Peyer's patch (tissue), 4 donors: ENCODE measurements at regions not wholly inside any gene's neighbourhood (a gene's known extent, or its start where the extent isn't known, plus 50 kb on each side); places are given as distances from the start of the nearest gene placed in this dataset.

Experiments
- DNase-seq, 3 donors: peaks; one replicate each; pipeline ENCODE4 v3.0.0-alpha.2; 2017 to 2019
- H3K27ac ChIP-seq, 4 donors: fragments of 200-600 bp; sonication (generic); one replicate each; pipeline ENCODE4 v1.5.1; 2016 to 2019
- H3K27me3 ChIP-seq, 2 donors: fragments of 200-600 bp; sonication (generic); one replicate each; pipeline ENCODE4 v1.5.1; 2019
- H3K36me3 ChIP-seq, 3 donors: fragments of 200-600 bp; sonication (generic); one replicate each; pipeline ENCODE4 v1.5.1; 2016 to 2019
- H3K4me1 ChIP-seq, 4 donors: fragments of 200-600 bp; sonication (generic); one replicate each; pipeline ENCODE4 v1.5.1; 2016 to 2019
- H3K4me3 ChIP-seq, 4 donors: fragments of 200-600 bp; sonication (generic); 1 replicate in 3 of 4; 2 replicates in 1 of 4; pipeline ENCODE4 v1.5.1; 2016 to 2019; ENCODE audit warnings: mild to moderate bottlenecking in 1 of 4
- H3K9me3 ChIP-seq, 4 donors: fragments of 200-600 bp; sonication (generic); one replicate each; pipeline ENCODE4 v1.5.1; 2016 to 2019; ENCODE audit warnings: mild to moderate bottlenecking in 1 of 4
- POLR2A ChIP-seq, 2 donors: fragments of 450-650 bp; IDR thresholded peaks; one replicate each; pipeline ENCODE4 v1.5.1; 2017; ENCODE audit warnings: antibody characterized with exemption in 2 of 2, mild to moderate bottlenecking in 2 of 2, moderate library complexity in 2 of 2
- TF ChIP-seq, protein P1 (sequence below), 6 experiments: fragments of 450-650 bp in 4 of 6; fragments of 200-600 bp in 2 of 6; sonication (generic) in 1 of 6; IDR thresholded peaks; one replicate each; pipeline ENCODE4 v1.5.1; 2017 to 2019; ENCODE audit warnings: antibody characterized with exemption in 6 of 6, mild to moderate bottlenecking in 3 of 6, moderate library complexity in 1 of 6

- no peak for DNase-seq
- H3K4me1 ChIP-seq: no peaks in the 10 kb centered on the region
- H3K9me3 ChIP-seq: no peaks in the 10 kb centered on the region
- no peak overlapping the region for H3K4me3 ChIP-seq
- H3K36me3 ChIP-seq: no peaks in the 10 kb centered on the region
- TF ChIP-seq, protein P1, sequence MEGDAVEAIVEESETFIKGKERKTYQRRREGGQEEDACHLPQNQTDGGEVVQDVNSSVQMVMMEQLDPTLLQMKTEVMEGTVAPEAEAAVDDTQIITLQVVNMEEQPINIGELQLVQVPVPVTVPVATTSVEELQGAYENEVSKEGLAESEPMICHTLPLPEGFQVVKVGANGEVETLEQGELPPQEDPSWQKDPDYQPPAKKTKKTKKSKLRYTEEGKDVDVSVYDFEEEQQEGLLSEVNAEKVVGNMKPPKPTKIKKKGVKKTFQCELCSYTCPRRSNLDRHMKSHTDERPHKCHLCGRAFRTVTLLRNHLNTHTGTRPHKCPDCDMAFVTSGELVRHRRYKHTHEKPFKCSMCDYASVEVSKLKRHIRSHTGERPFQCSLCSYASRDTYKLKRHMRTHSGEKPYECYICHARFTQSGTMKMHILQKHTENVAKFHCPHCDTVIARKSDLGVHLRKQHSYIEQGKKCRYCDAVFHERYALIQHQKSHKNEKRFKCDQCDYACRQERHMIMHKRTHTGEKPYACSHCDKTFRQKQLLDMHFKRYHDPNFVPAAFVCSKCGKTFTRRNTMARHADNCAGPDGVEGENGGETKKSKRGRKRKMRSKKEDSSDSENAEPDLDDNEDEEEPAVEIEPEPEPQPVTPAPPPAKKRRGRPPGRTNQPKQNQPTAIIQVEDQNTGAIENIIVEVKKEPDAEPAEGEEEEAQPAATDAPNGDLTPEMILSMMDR (IDR thresholded peaks at IDR 0.05): no peak
- TF ChIP-seq POLR2A (IDR thresholded peaks at IDR 0.05): no peak
- H3K27ac ChIP-seq: no peak overlapping the region
- no peaks in the 10 kb centered on the region for H3K27me3 ChIP-seq
These were observed 55.2 kb upstream of the DAPK1 start for GRCh38 chr9:87442451-87442850.

GRCh38 chr9:87443006-87443405 lies 54.7 kb upstream of the DAPK1 start:
- Histone ChIP-seq H3K27me3 (no peaks in the 10 kb centered on the region), H3K4me1 (no peaks in the 10 kb centered on the region), H3K9me3 (no peaks in the 10 kb centered on the region), H3K27ac (no peak overlapping the region), H3K36me3 (no peaks in the 10 kb centered on the region), H3K4me3 (no peak overlapping the region)
- no peak for TF ChIP-seq POLR2A (IDR thresholded peaks at IDR 0.05)
- TF ChIP-seq, protein P1 (IDR thresholded peaks at IDR 0.05): no peak
- no peak for DNase-seq

DNA sequence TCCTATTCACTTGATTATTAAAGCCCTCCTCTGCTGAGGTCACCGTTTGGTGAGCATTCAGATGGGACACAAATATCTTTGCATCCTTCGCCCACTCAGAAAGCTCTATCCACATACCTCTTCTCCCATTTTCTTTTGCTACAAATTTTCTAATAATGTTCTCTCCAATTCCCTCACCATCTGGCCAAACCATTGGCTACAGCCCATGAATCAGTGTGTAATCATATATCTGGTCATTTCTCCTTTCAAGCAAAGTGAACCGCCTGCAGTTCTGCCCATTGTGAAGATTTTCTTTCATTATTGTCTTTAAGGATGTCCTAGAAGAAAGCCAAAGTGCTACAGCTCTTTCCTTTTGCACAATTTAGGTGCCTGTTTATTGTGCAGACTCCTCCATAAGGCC lies 54.2 kb upstream of the DAPK1 start:
- Histone ChIP-seq H3K4me3 (no peak overlapping the region), H3K27ac (no peak overlapping the region), H3K4me1 (no peaks in the 10 kb centered on the region), H3K27me3 (no peaks in the 10 kb centered on the region), H3K9me3 (no peaks in the 10 kb centered on the region), H3K36me3 (no peaks in the 10 kb centered on the region)
- DNase-seq: no peak
- TF ChIP-seq POLR2A (IDR thresholded peaks at IDR 0.05): no peak
- TF ChIP-seq, protein P1 (IDR thresholded peaks at IDR 0.05): no peak

DNA sequence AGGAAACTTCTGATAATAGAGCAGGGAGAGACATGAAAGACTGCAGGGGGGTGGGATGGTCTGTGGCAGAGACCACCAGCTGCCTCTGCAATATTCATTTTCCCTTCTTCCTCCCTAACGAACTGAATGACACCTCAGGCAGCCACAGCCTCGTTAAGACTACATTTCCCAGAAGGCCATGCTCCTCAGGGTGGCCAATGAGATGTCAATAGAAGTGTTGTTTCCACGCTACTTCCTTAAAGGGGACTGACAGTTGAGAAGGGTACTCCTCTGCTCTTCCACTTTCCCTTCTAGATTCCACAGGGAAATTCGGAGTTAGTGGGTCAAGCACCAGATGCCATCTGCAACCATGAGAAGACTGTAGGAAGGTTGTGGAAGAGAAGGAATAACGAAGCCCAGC lies 52.0 kb upstream of the DAPK1 start:
- H3K9me3 ChIP-seq: no peaks in the 10 kb centered on the region
- no peaks in the 10 kb centered on the region for H3K27me3 ChIP-seq
- no peak overlapping the region for H3K27ac ChIP-seq
- TF ChIP-seq POLR2A (IDR thresholded peaks at IDR 0.05): no peak
- TF ChIP-seq, protein P1 (IDR thresholded peaks at IDR 0.05): no peak
- H3K4me1 ChIP-seq: no peaks in the 10 kb centered on the region
- H3K36me3 ChIP-seq: no peaks in the 10 kb centered on the region
- peak overlapping the region in 1 of 4 donors; percentile 7 for H3K4me3 ChIP-seq
- DNase-seq: peak in 1 of 3 donors; percentile 58

GRCh38 chr9:87446527-87446926 lies 51.1 kb upstream of the DAPK1 start:
- H3K9me3 ChIP-seq: no peaks in the 10 kb centered on the region
- H3K27ac ChIP-seq: no peak overlapping the region
- TF ChIP-seq, protein P1 (IDR thresholded peaks at IDR 0.05): no peak
- no peak for TF ChIP-seq POLR2A (IDR thresholded peaks at IDR 0.05)
- H3K27me3 ChIP-seq: no peaks in the 10 kb centered on the region
- H3K4me1 ChIP-seq: no peaks in the 10 kb centered on the region
- no peak for DNase-seq
- no peak overlapping the region for H3K4me3 ChIP-seq
- no peaks in the 10 kb centered on the region for H3K36me3 ChIP-seq
